ENCODE measurements at regions not wholly inside any gene's neighbourhood (a gene's known extent, or its start where the extent isn't known, plus 50 kb on each side); places are given as distances from the start of the nearest gene placed in this dataset.

GRCh38 chr6:142558786-142559185 is 257.0 kb downstream of the ADGRG6 start:
- TF ChIP-seq, protein P1, sequence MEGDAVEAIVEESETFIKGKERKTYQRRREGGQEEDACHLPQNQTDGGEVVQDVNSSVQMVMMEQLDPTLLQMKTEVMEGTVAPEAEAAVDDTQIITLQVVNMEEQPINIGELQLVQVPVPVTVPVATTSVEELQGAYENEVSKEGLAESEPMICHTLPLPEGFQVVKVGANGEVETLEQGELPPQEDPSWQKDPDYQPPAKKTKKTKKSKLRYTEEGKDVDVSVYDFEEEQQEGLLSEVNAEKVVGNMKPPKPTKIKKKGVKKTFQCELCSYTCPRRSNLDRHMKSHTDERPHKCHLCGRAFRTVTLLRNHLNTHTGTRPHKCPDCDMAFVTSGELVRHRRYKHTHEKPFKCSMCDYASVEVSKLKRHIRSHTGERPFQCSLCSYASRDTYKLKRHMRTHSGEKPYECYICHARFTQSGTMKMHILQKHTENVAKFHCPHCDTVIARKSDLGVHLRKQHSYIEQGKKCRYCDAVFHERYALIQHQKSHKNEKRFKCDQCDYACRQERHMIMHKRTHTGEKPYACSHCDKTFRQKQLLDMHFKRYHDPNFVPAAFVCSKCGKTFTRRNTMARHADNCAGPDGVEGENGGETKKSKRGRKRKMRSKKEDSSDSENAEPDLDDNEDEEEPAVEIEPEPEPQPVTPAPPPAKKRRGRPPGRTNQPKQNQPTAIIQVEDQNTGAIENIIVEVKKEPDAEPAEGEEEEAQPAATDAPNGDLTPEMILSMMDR (IDR thresholded peaks at IDR 0.05) = no peak
- TF ChIP-seq CHD2 (IDR thresholded peaks at IDR 0.05; ENCODE audit: low read length, partially characterized antibody) (no peak), JUNB (IDR thresholded peaks at IDR 0.05) (no peak), TP53 (CRISPR knock-in tag; IDR thresholded peaks at IDR 0.05) (no peak), RFX5 (IDR thresholded peaks at IDR 0.05) (no peak), RCOR1 (IDR thresholded peaks at IDR 0.05; ENCODE audit: low read depth, low read length) (no peak), SMC3 (IDR thresholded peaks at IDR 0.05) (no peak), GATA3 (IDR thresholded peaks at IDR 0.05; ENCODE audit: borderline replicate concordance) (no peak), BHLHE40 (IDR thresholded peaks at IDR 0.05; ENCODE audit: low read depth, low read length) (no peak), CEBPB (IDR thresholded peaks at IDR 0.05) (no peak), REST (IDR thresholded peaks at IDR 0.05) (no peak), ESRRA (IDR thresholded peaks at IDR 0.05; ENCODE audit: borderline replicate concordance, low read length) (no peak), NFE2L2 (conservative IDR thresholded peaks at IDR 0.05; ENCODE audit: low read length) (no peak)
- TF ChIP-seq, protein P2, sequence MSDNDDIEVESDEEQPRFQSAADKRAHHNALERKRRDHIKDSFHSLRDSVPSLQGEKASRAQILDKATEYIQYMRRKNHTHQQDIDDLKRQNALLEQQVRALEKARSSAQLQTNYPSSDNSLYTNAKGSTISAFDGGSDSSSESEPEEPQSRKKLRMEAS (IDR thresholded peaks at IDR 0.05) = no peak
